ENCODE measurements at regions not wholly inside any gene's neighbourhood (a gene's known extent, or its start where the extent isn't known, plus 50 kb on each side); places are given as distances from the start of the nearest gene placed in this dataset.

GRCh38 chr12:64931321-64931720 is 106.9 kb downstream of the TBC1D30 start:
- no peak for DNase-seq (ENCODE audit: low spot score)

GRCh38 chr12:64931981-64932380 is 107.5 kb downstream of the TBC1D30 start:
- no peak for DNase-seq (ENCODE audit: low spot score)

DNA sequence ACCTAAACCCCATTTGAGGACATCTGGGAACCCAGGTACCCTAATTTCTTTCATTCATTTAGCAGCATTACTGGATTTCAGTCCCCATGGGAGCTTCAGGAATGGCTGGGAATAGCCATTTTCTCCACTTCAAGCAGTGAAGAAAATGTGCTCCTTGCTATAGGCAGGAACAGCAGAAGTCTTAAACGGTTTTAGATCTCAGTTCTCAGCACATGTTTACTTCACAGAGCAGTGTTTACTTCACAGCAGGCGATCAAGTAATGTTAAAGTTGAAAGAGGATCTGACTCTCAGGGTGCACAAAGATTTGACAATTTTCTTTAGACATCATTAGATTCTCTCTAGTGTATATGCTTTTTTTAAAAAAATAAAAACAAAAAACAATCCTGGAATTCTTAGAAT is 109.3 kb downstream of the TBC1D30 start:
- no peak for DNase-seq (ENCODE audit: low spot score)

GRCh38 chr12:64937452-64937851 is 113.0 kb downstream of the TBC1D30 start:
- no peak for DNase-seq (ENCODE audit: low spot score)

GRCh38 chr12:64938179-64938578 is 113.7 kb downstream of the TBC1D30 start:
- DNase-seq (ENCODE audit: low spot score), result no peak

- no peak for DNase-seq (ENCODE audit: low spot score)
Measured at GRCh38 chr12:64943686-64944085, 119.2 kb downstream of the TBC1D30 start.

DNA sequence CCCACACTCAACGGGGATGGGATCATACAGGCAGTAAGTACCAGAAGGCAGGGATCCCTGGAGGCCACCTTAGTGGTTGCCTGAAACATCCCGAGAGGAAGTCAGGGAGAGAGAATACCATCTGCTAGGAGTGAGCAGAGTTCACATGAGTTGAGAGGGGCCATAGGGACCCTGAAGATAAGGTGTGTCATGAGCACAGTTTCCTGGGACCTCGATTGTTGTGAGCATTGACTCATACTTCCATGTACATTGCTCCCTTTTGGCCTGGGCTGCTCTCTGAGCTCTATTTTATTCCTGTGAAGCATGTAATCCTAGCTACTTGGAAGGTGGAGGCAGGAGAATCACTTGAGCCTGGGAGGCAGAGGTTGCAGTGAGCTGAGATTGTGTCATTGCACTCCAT is 120.5 kb downstream of the TBC1D30 start:
- DNase-seq (ENCODE audit: low spot score), result no peak

- DNase-seq (ENCODE audit: low spot score), result peak; percentile 17
Measured at GRCh38 chr12:64946132-64946829, 121.8 kb downstream of the TBC1D30 start.

- no peak for DNase-seq (ENCODE audit: low spot score)
Measured at GRCh38 chr12:64950711-64951298, 126.4 kb downstream of the TBC1D30 start.

DNA sequence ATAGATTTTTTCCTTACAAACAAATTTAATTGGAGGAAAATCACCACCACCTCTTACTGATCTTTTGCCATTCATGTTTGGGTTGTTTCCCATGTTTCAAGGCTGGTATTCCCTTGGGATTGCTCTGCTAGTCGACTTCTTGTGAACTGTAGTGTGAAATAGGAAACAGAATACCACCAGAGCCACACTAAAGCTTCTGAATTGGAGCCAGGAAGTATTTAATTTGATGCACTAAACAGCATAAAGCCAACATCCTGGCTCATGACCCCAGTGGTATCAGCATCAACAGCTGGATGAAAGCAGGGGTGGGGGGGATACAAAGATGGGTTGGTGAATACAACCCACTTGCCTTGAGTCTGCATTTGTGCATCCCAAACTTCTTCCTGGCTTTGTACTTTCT is 127.5 kb downstream of the TBC1D30 start:
- no peak for DNase-seq (ENCODE audit: low spot score)

DNA sequence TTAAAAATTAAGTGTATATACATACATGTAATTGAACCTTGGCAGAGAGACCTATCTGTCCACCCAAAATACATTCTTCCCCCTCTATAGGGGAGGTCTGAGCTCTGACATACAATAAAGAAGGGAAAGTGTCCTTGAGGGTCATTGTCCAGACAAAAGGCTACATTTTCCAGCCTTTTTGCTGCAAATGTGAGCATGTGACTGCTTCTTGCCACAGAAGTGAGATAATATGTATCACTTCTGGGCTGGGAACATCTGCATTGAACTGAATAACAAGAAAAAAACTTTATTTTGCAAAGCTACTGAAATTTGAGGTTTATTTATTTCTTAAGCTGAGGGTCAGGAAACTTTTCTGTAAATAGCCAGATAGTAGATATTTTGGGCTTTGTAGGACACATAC is 131.3 kb downstream of the TBC1D30 start:
- no peak for DNase-seq (ENCODE audit: low spot score)

- DNase-seq (ENCODE audit: low spot score), result no peak
Measured at GRCh38 chr12:64965920-64966319, 141.5 kb downstream of the TBC1D30 start.

DNA sequence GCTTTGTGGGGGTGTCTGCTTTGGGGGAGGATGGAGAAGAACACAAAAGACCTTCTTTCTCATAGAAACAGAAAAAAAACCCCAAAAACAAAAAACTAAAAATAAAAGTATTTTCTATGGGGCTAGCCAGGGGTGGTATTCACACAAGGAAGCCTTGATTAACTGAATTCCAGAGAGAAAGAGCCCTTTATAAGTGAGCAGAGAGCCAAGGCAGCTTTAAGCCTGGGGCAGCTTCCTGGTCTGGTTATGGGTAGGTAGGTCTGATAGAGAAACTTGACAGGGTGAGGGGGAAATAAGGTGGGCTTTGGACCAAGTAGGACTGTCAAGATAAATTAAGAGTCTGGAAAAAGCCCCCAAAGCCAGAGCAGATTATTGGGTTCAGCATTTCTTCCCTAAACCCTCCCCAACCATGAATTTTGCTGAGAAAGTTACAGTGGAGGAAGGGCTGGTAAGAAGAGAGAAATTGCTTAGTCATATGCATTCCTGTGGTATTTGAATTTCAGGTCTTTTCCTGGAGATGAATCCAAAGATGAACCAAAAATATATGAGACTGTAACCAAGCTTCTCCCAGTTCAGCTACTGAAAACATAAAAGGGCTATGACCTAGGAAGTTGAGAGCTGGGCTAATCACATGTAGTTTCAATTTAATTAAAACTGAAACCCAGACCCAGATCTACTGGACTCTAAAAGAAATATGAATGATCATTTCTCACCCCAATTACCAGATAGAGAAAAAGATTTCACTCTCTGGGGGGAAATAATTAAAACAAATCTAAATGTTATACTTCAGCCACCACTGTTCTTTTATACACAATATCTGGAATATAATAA is 144.8 kb downstream of the TBC1D30 start:
- DNase-seq (ENCODE audit: low spot score), result no peak

- DNase-seq (ENCODE audit: low spot score), result no peak
Measured at GRCh38 chr12:64976131-64976530, 145.0 kb downstream of the WIF1 start.

DNA sequence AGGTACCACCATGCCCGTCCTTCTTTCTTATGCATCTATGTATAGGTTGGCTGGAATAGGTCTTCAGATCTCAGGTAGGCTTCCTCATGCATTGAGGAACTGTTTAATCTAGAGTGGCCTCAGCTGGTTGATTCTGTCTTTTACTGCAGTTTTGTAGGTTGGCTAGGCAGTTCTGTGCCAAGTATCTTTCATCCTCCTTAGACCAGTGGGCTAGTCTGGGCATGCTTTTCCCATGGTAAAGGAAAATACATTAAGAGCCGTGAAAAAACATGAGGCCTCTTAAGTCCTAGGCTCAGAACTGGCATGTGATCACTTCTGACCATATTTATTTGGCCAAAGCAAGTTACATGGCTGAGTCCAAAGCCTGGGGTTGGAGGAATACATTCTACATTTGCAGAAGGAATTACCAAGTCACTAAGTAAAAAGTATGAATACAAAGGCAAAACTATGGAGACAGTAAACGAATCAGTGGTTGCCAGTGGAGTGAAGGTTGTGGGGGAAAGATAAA is 137.3 kb downstream of the WIF1 start:
- DNase-seq (ENCODE audit: low spot score), result no peak

DNA sequence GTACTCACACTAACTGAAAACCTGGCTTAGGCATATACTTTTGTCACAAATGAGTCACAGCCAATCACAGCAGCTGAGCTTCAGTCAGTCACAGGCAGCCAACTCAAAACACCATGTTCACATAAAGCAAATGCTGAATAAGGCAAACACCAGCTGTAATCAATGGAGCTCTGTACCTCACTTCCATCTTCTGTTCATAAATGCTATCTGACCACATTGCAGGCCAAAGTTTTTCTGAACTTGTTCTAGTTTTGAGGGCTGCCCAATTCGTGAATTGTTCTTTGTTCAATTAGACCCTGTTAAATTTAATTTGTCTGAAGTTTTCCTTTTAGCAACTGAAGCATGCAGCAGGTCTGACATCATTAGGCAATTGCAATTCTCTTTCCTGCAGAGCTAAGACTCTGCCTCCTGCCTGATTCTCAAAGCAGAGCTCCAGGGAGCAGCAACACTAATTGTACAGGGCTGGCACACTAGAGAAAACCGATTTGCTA is 129.9 kb downstream of the WIF1 start:
- no peak for DNase-seq (ENCODE audit: low spot score)

GRCh38 chr12:64992116-64992515 is 129.0 kb downstream of the WIF1 start:
- DNase-seq (ENCODE audit: low spot score), result no peak

GRCh38 chr12:64992641-64993040 is 128.5 kb downstream of the WIF1 start:
- no peak for DNase-seq (ENCODE audit: low spot score)

DNA sequence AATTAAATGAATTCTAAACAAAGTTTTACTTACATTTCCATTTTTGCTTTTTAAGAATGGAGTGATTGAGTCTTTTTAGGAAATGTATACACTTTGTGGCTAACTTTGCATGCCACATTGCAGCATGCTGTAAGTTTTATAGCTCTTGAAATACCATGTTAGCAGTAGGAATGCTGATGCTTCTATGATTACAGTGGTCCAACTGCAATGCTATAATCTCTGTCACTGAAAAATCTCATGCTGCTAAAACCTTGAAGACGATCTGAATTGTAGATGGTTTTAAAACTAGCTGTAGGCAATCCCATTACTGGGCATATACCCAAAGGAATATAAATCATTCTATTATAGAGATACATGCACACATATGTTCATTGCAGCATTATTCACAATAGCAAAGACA is 127.6 kb downstream of the WIF1 start:
- no peak for DNase-seq (ENCODE audit: low spot score)

DNA sequence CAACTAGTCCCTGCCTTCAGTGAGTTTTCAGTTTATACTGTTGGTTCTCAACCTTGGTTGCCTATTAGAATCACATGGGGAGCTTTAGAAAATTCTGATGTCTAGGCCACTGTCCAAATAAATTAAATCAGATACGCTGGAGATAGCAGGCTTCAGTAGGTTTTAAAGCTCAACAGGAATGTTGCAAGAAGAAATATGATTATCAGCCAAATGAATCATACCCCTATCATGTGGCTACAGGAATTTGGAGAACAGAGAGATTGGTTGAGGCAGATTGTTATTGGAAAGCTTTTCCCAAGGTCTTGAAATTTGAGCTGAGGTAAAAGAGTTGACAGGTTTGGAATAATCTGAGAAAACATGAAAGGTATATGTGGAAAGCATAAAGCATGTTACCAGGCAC is 125.3 kb downstream of the WIF1 start:
- DNase-seq (ENCODE audit: low spot score), result no peak

DNA sequence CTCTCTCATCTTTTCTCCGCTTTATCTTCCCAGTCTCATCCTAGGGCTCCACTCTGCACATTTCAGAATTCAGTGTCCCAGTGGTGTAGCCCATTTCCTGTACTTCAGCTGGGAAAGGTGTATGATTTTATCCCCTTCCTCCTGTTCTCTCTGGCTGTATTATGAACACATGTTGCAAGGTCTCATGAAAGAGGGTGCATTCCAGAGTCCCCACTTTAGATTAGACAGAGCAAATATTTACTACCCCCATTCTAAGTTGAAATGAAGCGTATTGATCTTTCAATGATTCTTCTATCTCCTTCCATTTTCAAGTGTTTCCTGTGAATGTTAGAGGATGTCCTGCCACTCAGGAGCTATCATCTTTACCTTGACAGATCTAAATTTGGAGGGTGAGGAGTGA is 123.2 kb downstream of the WIF1 start:
- no peak for DNase-seq (ENCODE audit: low spot score)

DNA sequence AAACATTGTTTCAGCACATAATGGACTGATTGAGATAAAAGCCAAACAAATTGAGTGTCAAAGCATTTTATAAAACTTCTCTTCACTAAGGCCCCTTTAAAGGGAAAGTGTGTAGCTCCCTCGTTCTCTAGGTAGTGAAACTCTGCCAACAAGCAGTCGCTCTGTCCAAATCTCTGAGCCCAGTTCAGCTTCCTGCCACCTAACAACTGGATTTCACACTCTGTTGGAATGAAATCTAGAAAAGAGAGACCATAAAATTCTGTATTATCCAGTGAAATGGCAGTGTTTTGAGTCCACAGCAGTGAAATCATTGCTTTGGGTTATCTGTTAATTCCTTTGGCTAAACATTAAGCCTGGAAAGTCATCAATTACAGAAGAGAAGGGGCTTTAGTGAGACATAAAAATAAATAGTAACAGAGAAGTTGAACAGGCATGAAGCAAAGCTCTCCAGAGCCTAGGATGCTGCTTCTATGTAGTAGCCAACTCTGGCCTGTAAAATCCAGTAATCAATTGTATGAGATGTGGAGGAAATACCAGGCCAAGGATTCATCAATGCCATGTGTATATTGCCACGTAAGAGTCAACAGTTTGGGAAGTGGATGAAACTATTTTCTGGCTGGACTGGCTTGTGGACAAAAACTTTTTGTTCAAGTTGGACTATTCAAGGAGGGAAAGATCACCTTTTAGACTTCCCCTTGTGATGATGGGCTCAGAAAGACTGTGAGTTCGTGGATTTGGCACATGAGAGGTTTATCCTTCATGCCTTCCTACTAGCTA is 122.5 kb downstream of the WIF1 start:
- DNase-seq (ENCODE audit: low spot score), result no peak
